Gastroesophageal sphincter (tissue), 4 donors: ENCODE measurements at regions not wholly inside any gene's neighbourhood (a gene's known extent, or its start where the extent isn't known, plus 50 kb on each side); places are given as distances from the start of the nearest gene placed in this dataset.
A peak's percentile ranks its signal among the peaks of the same experiment; 100 is the strongest.

Experiments
- ATAC-seq: fragments of 150-250 bp; one replicate; pipeline ENCODE4 v1.9.1; 2016; ENCODE audit warnings: mild to moderate bottlenecking, moderate library complexity
- H3K27ac ChIP-seq, 4 donors: fragments of 200-600 bp; sonication (generic) in 3 of 4; 1 replicate in 3 of 4; 2 replicates in 1 of 4; pipeline ENCODE4 v1.5.1; 2016 to 2019
- H3K27me3 ChIP-seq: fragments of 200-600 bp; sonication (generic); one replicate; pipeline ENCODE4 v1.5.1; 2019
- H3K36me3 ChIP-seq, 2 donors: fragments of 200-600 bp; sonication (generic); one replicate each; pipeline ENCODE4 v1.5.1; 2019; ENCODE audit warnings: control low read depth in 1 of 2
- H3K4me1 ChIP-seq, 3 donors: fragments of 200-600 bp; sonication (generic); 1 replicate in 2 of 3; 2 replicates in 1 of 3; pipeline ENCODE4 v1.5.1; 2016 to 2019; ENCODE audit warnings: control low read depth in 2 of 3
- H3K4me3 ChIP-seq, 2 donors: fragments of 200-600 bp; sonication (generic); one replicate each; pipeline ENCODE4 v1.5.1; 2019; ENCODE audit warnings: mild to moderate bottlenecking in 1 of 2, moderate library complexity in 1 of 2
- H3K9me3 ChIP-seq, 3 donors: fragments of 200-600 bp; sonication (generic); one replicate each; pipeline ENCODE4 v1.5.1; 2017 to 2019; ENCODE audit warnings: control low read depth in 2 of 3
- CTCF ChIP-seq, 4 experiments: fragments of 200-600 bp in 2 of 4; fragments of 450-650 bp in 2 of 4; sonication (generic) in 1 of 4; IDR thresholded peaks; one replicate each; pipeline ENCODE4 v1.5.1; 2017 to 2019; ENCODE audit warnings: antibody characterized with exemption in 4 of 4, mild to moderate bottlenecking in 2 of 4, moderate library complexity in 2 of 4
- EP300 ChIP-seq: sonication (generic); formaldehyde crosslinking; IDR thresholded peaks from one replicate; pipeline ENCODE4 v1.6.1; 2017; ENCODE audit warnings: antibody characterized with exemption, mild to moderate bottlenecking
- POLR2A ChIP-seq, 2 donors: fragments of 450-650 bp; IDR thresholded peaks; one replicate each; pipeline ENCODE4 v1.6.1; 2017; ENCODE audit warnings: antibody characterized with exemption in 2 of 2, mild to moderate bottlenecking in 2 of 2, moderate library complexity in 1 of 2
- POLR2AphosphoS5 ChIP-seq: sonication (generic); formaldehyde crosslinking; IDR thresholded peaks from one replicate; pipeline ENCODE4 v1.6.1; 2017; ENCODE audit warnings: antibody characterized with exemption
- WGBS, 2 donors: methylation state at CpG; one replicate each; pipeline ENCODE4 v1.1.5; 2018; ENCODE audit warnings: low coverage in 1 of 2; 5-methylcytosine and 5-hydroxymethylcytosine counted together

DNA sequence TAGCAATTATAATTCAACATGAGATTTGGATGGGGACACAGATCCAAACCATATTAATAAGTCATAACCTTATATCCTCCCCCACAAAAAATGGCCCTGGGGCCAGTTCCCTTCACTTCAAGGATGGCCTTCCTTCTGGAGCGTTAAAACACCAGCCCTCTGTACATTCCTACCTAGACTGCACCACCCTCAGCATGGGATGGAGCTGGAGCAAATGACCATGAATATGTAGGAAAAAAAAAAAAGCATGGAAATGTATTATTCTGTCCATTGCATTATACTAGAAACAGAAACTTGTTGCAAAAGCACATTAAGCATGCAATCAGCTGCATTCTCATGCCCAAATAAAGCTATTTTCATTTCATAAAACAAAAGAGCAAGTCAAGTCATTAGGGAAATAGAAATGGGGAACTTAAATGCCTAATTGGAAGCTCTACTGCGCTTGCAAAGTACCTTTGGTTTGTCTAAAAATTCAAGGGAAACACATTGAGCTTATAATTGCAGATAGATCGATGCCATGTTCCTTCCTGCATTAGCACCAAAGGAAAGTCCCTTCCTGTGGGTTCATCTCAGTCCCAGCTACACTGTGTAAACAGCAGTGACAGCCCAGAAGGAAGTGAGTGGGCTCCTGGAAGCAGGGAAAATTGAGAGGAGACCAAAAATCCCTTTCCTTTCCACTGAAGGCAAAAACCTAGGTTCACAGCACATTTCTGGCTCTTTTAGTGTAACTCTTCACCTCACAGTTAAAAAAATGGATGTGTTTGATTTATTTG lies 252.0 kb upstream of the KLHL29 start:
- WGBS, 2 donors: 59 to 62% methylated on average over 3 of the region's 3 CpGs
- Histone ChIP-seq H3K9me3 (no peaks in the 10 kb centered on the region), H3K4me3 (no peak overlapping the region), H3K4me1 (peaks cover 0 to 19% (median 14%) of the 10 kb centered on the region in 3 donors), H3K27ac (no peak overlapping the region), H3K27me3 (no peaks in the 10 kb centered on the region), H3K36me3 (no peaks in the 10 kb centered on the region)
- TF ChIP-seq POLR2AphosphoS5 (no peak), POLR2A (IDR thresholded peaks at IDR 0.05) (no peak), CTCF (IDR thresholded peaks at IDR 0.05) (no peak), EP300 (no peak)
- ATAC-seq: no peak

DNA sequence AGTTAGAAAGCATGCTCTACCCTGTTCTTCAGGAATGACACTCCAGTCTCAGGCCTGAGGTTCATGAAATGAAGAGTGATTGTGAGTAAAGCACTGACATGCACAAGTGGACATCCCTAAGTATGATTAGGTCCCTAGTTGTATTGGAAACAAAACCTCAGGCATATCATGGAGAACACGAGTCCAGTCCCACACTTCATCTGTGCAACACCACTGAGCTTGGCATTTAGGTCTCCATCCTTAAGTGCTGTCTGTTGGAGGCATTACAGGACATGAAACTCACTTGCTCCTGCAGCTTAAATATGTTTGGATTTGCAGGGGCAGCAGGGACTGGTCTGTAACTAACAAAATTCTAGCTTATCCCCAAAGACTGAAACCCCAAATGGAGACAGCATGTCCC lies 250.3 kb upstream of the KLHL29 start:
- H3K27me3 ChIP-seq: no peaks in the 10 kb centered on the region
- peak overlapping the region in 1 of 4 donors; percentile 53 for H3K27ac ChIP-seq
- H3K4me1 ChIP-seq: peaks cover 0 to 19% (median 14%) of the 10 kb centered on the region in 3 donors
- 63% methylated on average over 1 of the region's 1 CpG; no CpG with 5 or more reads in 1 of the 2 donors for WGBS, 2 donors
- ATAC-seq: no peak
- no peaks in the 10 kb centered on the region for H3K9me3 ChIP-seq
- TF ChIP-seq EP300: no peak
- TF ChIP-seq POLR2AphosphoS5: no peak
- no peak for TF ChIP-seq CTCF (IDR thresholded peaks at IDR 0.05)
- no peak for TF ChIP-seq POLR2A (IDR thresholded peaks at IDR 0.05)
- no peaks in the 10 kb centered on the region for H3K36me3 ChIP-seq
- no peak overlapping the region for H3K4me3 ChIP-seq

- no peaks in the 10 kb centered on the region for H3K9me3 ChIP-seq
- H3K27me3 ChIP-seq: no peaks in the 10 kb centered on the region
- 13 to 19% methylated on average over 7 to 8 of the region's 9 CpGs for whole genome bisulfite sequencing, 2 donors
- peaks cover 0 to 19% (median 14%) of the 10 kb centered on the region in 3 donors for H3K4me1 ChIP-seq
- ATAC-seq: peak; percentile 76
- H3K4me3 ChIP-seq: no peak overlapping the region
- peak overlapping the region in 3 of 4 donors; percentile 33 to 53 (median 36) for H3K27ac ChIP-seq
- TF ChIP-seq CTCF (IDR thresholded peaks at IDR 0.05) (no peak), POLR2AphosphoS5 (peak; percentile 59), EP300 (no peak), POLR2A (IDR thresholded peaks at IDR 0.05) (no peak)
- no peaks in the 10 kb centered on the region for H3K36me3 ChIP-seq
These were observed 249.4 kb upstream of the KLHL29 start for GRCh38 chr2:23135481-23136100.

GRCh38 chr2:23137166-23137565 lies 247.8 kb upstream of the KLHL29 start:
- 80 to 89% methylated on average over 1 to 2 of the region's 2 CpGs for WGBS, 2 donors
- ATAC-seq: no peak

More at GRCh38 chr2:23137166-23137565, 247.8 kb upstream of the KLHL29 start:
- Histone ChIP-seq H3K9me3 (no peaks in the 10 kb centered on the region), H3K27me3 (no peaks in the 10 kb centered on the region), H3K4me3 (no peak overlapping the region), H3K4me1 (peaks cover 0 to 19% (median 14%) of the 10 kb centered on the region in 3 donors), H3K27ac (no peak overlapping the region), H3K36me3 (no peaks in the 10 kb centered on the region)
- TF ChIP-seq EP300 (no peak), POLR2AphosphoS5 (no peak), POLR2A (IDR thresholded peaks at IDR 0.05) (no peak), CTCF (IDR thresholded peaks at IDR 0.05) (no peak)
